HEK293 (cell line): ENCODE measurements at regions not wholly inside any gene's neighbourhood (a gene's known extent, or its start where the extent isn't known, plus 50 kb on each side); places are given as distances from the start of the nearest gene placed in this dataset.

Experiments used
- CTCF ChIA-PET: fragments of 350-600 bp; formaldehyde crosslinking; extraction: SDS; loops from one replicate; lab custom pipeline; 2021; ENCODE audit warnings: antibody characterized with exemption; lab: Yijun Ruan, JAX
- POLR2A ChIA-PET: fragments of 300-600 bp; formaldehyde crosslinking; extraction: SDS; loops from one replicate; lab custom pipeline; 2020; ENCODE audit warnings: antibody characterized with exemption, inconsistent platforms; lab: Yijun Ruan, JAX
- H3K27ac ChIP-seq: fragments of 200-500 bp; sonication (Bioruptor generic); 2 replicates; pipeline ENCODE4 v1.5.1; 2014; ENCODE audit warnings: low read depth, low read length, control low read depth, inconsistent platforms; ENCODE audit errors: extremely low read depth
- H3K36me3 ChIP-seq, 2 experiments: fragments of 200-500 bp in 1 of 2; sonication (Bioruptor generic) in 1 of 2; 1 replicate in 1 of 2; 2 replicates in 1 of 2; pipeline ENCODE4 v1.5.1; 2014 to 2017; ENCODE audit warnings: inconsistent platforms in 2 of 2, low read length in 2 of 2; ENCODE audit not compliant: control insufficient read depth in 2 of 2, insufficient read depth in 1 of 2
- H3K4me1 ChIP-seq: fragments of 200-500 bp; sonication (Bioruptor generic); 2 replicates; pipeline ENCODE4 v1.5.1; 2014; ENCODE audit warnings: mild to moderate bottlenecking, low read length, inconsistent platforms; ENCODE audit not compliant: control insufficient read depth, insufficient read depth
- H3K4me3 ChIP-seq: 2 replicates; pipeline ENCODE4 v1.5.1; 2011; ENCODE audit warnings: low read depth, mild to moderate bottlenecking, control low read depth, low read length, moderate library complexity
- H3K9me3 ChIP-seq: fragments of 200-500 bp; sonication (Bioruptor generic); 2 replicates; pipeline ENCODE4 v1.5.1; 2014; ENCODE audit warnings: low read depth, low read length, inconsistent platforms; ENCODE audit not compliant: control insufficient read depth, insufficient read depth
- ATF2 ChIP-seq: fragments of 450-650 bp; formaldehyde crosslinking; IDR thresholded peaks from 2 replicates; pipeline ENCODE4 v1.5.1; 2016; ENCODE audit warnings: missing biosample characterization, missing genetic modification characterization, low read depth
- BCL11B ChIP-seq: fragments of 450-650 bp; formaldehyde crosslinking; IDR thresholded peaks from 2 replicates; pipeline ENCODE4 v1.5.1; 2016; ENCODE audit warnings: low read depth, missing biosample characterization, missing genetic modification characterization
- MYNN ChIP-seq: fragments of 450-650 bp; formaldehyde crosslinking; IDR thresholded peaks from 2 replicates; pipeline ENCODE4 v1.5.1; 2016; ENCODE audit warnings: missing biosample characterization, missing genetic modification characterization, borderline replicate concordance
- ZBTB48 ChIP-seq: fragments of 450-650 bp; formaldehyde crosslinking; IDR thresholded peaks from 2 replicates; pipeline ENCODE4 v1.5.1; 2016; ENCODE audit warnings: missing biosample characterization, missing genetic modification characterization
- ZIC2 ChIP-seq: fragments of 450-650 bp; formaldehyde crosslinking; IDR thresholded peaks from 2 replicates; pipeline ENCODE4 v1.5.1; 2016; ENCODE audit warnings: missing biosample characterization, missing genetic modification characterization
- ZNF148 ChIP-seq: fragments of 450-650 bp; formaldehyde crosslinking; IDR thresholded peaks from 2 replicates; pipeline ENCODE4 v1.5.0; 2017; ENCODE audit warnings: missing biosample characterization, missing genetic modification characterization, borderline replicate concordance
- ZNF214 ChIP-seq: fragments of 450-650 bp; formaldehyde crosslinking; IDR thresholded peaks from 2 replicates; pipeline ENCODE4 v1.5.1; 2017; ENCODE audit warnings: missing biosample characterization, mild to moderate bottlenecking, missing genetic modification characterization, borderline replicate concordance
- ZNF280C ChIP-seq: fragments of 450-650 bp; formaldehyde crosslinking; IDR thresholded peaks from 2 replicates; pipeline ENCODE4 v1.5.1; 2016; ENCODE audit warnings: missing biosample characterization, missing genetic modification characterization
- ZNF404 ChIP-seq: fragments of 450-650 bp; formaldehyde crosslinking; IDR thresholded peaks from 2 replicates; pipeline ENCODE4 v1.5.1; 2017; ENCODE audit warnings: missing biosample characterization, missing genetic modification characterization
- ZNF473 ChIP-seq: fragments of 450-650 bp; formaldehyde crosslinking; IDR thresholded peaks from 2 replicates; pipeline ENCODE4 v1.5.1; 2017; ENCODE audit warnings: missing biosample characterization, missing genetic modification characterization
- ZNF670 ChIP-seq: fragments of 450-650 bp; formaldehyde crosslinking; IDR thresholded peaks from 2 replicates; pipeline ENCODE4 v1.5.1; 2016; ENCODE audit warnings: missing biosample characterization, missing genetic modification characterization, low read depth
- ZNF692 ChIP-seq: fragments of 450-650 bp; formaldehyde crosslinking; IDR thresholded peaks from 2 replicates; pipeline ENCODE4 v1.5.1; 2016; ENCODE audit warnings: missing biosample characterization, missing genetic modification characterization
- ZNF837 ChIP-seq: fragments of 450-650 bp; formaldehyde crosslinking; IDR thresholded peaks from 2 replicates; pipeline ENCODE4 v1.5.1; 2016; ENCODE audit warnings: missing biosample characterization, missing genetic modification characterization

GRCh38 chr11:115767883-115768282 lies 263.7 kb upstream of the CADM1 start (continued):
- TF ChIP-seq ZNF692 (no peak), ZNF473 (tag by site-specific recombination) (no peak), BCL11B (tag by site-specific recombination) (no peak), ZBTB48 (tag by site-specific recombination) (no peak)

GRCh38 chr11:115767047-115767802 lies 263.0 kb upstream of the CADM1 start:
- H3K27ac ChIP-seq = no peak overlapping the region
- TF ChIP-seq ZNF148 (no peak), ZNF214 (tag by site-specific recombination) (no peak), ZNF280C (no peak), ZNF404 (tag by site-specific recombination) (no peak)
- H3K4me3 ChIP-seq = no peak overlapping the region
- no peaks in the 10 kb centered on the region for H3K9me3 ChIP-seq
- H3K4me1 ChIP-seq = no peaks in the 10 kb centered on the region
- H3K36me3 ChIP-seq = no peaks in the 10 kb centered on the region
- POLR2A ChIA-PET = no interaction called here
- CTCF ChIA-PET = interaction anchor here (0.6 kb wide), 1 partner anchor 791 kb away, joined by 3 read pairs; no protein-coding TSS in a partner anchor

GRCh38 chr11:115766561-115766960 lies 262.3 kb upstream of the CADM1 start:
- POLR2A ChIA-PET = no interaction called here
- Histone ChIP-seq H3K36me3 (no peaks in the 10 kb centered on the region), H3K27ac (no peak overlapping the region), H3K9me3 (no peaks in the 10 kb centered on the region), H3K4me1 (no peaks in the 10 kb centered on the region), H3K4me3 (no peak overlapping the region)
- CTCF ChIA-PET = interaction anchor here (0.6 kb wide), 1 partner anchor 791 kb away, joined by 3 read pairs; no protein-coding TSS in a partner anchor
- TF ChIP-seq ZNF837 (tag by site-specific recombination) (no peak), ZIC2 (tag by site-specific recombination) (no peak), MYNN (tag by site-specific recombination) (no peak), ATF2 (tag by site-specific recombination) (no peak), ZNF670 (tag by site-specific recombination) (no peak)
